Liver (tissue), 3 donors: ENCODE measurements at regions not wholly inside any gene's neighbourhood (a gene's known extent, or its start where the extent isn't known, plus 50 kb on each side); places are given as distances from the start of the nearest gene placed in this dataset.

Experiments
- CTCF ChIP-seq: fragments of 150-350 bp; IDR thresholded peaks from 2 replicates; pipeline ENCODE4 v1.5.1; 2017; ENCODE audit warnings: improper control_type of control experiment, low read depth, low read length; ENCODE audit not compliant: missing input control
- EGR1 ChIP-seq, 2 donors: IDR thresholded peaks; 2 replicates each; pipeline ENCODE4 v1.6.1; 2016 to 2018; ENCODE audit warnings: antibody characterized with exemption in 2 of 2, low read depth in 2 of 2
- FOXA1 ChIP-seq: IDR thresholded peaks from 2 replicates; pipeline ENCODE4 v1.6.1; 2016; ENCODE audit warnings: antibody characterized with exemption
- GABPA ChIP-seq, 2 donors: IDR thresholded peaks in 1 of 2; conservative IDR thresholded peaks in 1 of 2; 2 replicates each; pipeline ENCODE4 v1.6.1; 2016; ENCODE audit warnings: antibody characterized with exemption in 2 of 2, mild to moderate bottlenecking in 1 of 2, moderate library complexity in 1 of 2
- JUND ChIP-seq, 2 donors: IDR thresholded peaks; 2 replicates each; pipeline ENCODE4 v1.6.1; 2016; ENCODE audit warnings: antibody characterized with exemption in 2 of 2
- MAX ChIP-seq: IDR thresholded peaks from 2 replicates; pipeline ENCODE4 v1.6.1; 2016; ENCODE audit warnings: antibody characterized with exemption
- RAD21 ChIP-seq, 2 donors: IDR thresholded peaks; 2 replicates each; pipeline ENCODE4 v1.6.1; 2016; ENCODE audit warnings: antibody characterized with exemption in 2 of 2, mild to moderate bottlenecking in 2 of 2
- SP1 ChIP-seq: IDR thresholded peaks from 2 replicates; pipeline ENCODE4 v1.6.1; 2018; ENCODE audit warnings: antibody characterized with exemption, mild to moderate bottlenecking
- YY1 ChIP-seq: IDR thresholded peaks from 2 replicates; pipeline ENCODE4 v1.6.1; 2016; ENCODE audit warnings: antibody characterized with exemption, mild to moderate bottlenecking
- TF ChIP-seq, protein P1 (sequence below): IDR thresholded peaks from 2 replicates; pipeline ENCODE4 v1.6.1; 2016; ENCODE audit warnings: antibody characterized with exemption, mild to moderate bottlenecking
- TF ChIP-seq, protein P2 (sequence below): IDR thresholded peaks from 2 replicates; pipeline ENCODE4 v1.6.1; 2016; ENCODE audit warnings: antibody characterized with exemption
- donor health status: healthy.
- donor health status: healthy.

- no peak for TF ChIP-seq CTCF
- TF ChIP-seq SP1 = no peak
- TF ChIP-seq MAX = no peak
- TF ChIP-seq, protein P1, sequence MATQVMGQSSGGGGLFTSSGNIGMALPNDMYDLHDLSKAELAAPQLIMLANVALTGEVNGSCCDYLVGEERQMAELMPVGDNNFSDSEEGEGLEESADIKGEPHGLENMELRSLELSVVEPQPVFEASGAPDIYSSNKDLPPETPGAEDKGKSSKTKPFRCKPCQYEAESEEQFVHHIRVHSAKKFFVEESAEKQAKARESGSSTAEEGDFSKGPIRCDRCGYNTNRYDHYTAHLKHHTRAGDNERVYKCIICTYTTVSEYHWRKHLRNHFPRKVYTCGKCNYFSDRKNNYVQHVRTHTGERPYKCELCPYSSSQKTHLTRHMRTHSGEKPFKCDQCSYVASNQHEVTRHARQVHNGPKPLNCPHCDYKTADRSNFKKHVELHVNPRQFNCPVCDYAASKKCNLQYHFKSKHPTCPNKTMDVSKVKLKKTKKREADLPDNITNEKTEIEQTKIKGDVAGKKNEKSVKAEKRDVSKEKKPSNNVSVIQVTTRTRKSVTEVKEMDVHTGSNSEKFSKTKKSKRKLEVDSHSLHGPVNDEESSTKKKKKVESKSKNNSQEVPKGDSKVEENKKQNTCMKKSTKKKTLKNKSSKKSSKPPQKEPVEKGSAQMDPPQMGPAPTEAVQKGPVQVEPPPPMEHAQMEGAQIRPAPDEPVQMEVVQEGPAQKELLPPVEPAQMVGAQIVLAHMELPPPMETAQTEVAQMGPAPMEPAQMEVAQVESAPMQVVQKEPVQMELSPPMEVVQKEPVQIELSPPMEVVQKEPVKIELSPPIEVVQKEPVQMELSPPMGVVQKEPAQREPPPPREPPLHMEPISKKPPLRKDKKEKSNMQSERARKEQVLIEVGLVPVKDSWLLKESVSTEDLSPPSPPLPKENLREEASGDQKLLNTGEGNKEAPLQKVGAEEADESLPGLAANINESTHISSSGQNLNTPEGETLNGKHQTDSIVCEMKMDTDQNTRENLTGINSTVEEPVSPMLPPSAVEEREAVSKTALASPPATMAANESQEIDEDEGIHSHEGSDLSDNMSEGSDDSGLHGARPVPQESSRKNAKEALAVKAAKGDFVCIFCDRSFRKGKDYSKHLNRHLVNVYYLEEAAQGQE = no peak
- TF ChIP-seq RAD21 (IDR thresholded peaks at IDR 0.05) = no peak
- TF ChIP-seq EGR1 (IDR thresholded peaks at IDR 0.05; ENCODE audit: low read depth in 2 of 2) = no peak
- no peak for TF ChIP-seq GABPA (IDR thresholded peaks at IDR 0.05 in 1 of 2, conservative IDR thresholded peaks at IDR 0.05 in 1 of 2)
- TF ChIP-seq JUND (IDR thresholded peaks at IDR 0.05) = no peak
- TF ChIP-seq FOXA1 = no peak
- TF ChIP-seq, protein P2, sequence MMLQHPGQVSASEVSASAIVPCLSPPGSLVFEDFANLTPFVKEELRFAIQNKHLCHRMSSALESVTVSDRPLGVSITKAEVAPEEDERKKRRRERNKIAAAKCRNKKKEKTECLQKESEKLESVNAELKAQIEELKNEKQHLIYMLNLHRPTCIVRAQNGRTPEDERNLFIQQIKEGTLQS = no peak
- no peak for TF ChIP-seq YY1
Measured at GRCh38 chr11:38365274-38365673, 1767.2 kb upstream of the RAG2 start.
